ENCODE measurements at regions not wholly inside any gene's neighbourhood (a gene's known extent, or its start where the extent isn't known, plus 50 kb on each side); places are given as distances from the start of the nearest gene placed in this dataset.

GRCh38 chr4:3641501-3641900, 109.3 kb upstream of the LRPAP1 start:
- H3K4me3 ChIP-seq (replicated peaks in 1 of 3; ENCODE audit: insufficient read depth in 1 of 3, low read depth in 1 of 3, low read length in 3 of 3): no peak overlapping the region
- no peaks in the 10 kb centered on the region for H3K79me2 ChIP-seq (ENCODE audit: control insufficient read depth, insufficient read depth, low read length)
- dilution Hi-C loops (cut with MboI; ENCODE audit: extremely low pct_ligation_motif_present, low sequenced_read_pairs): no loop called here
- TF ChIP-seq MYC (IDR thresholded peaks at IDR 0.05; ENCODE audit: low read depth, low read length) (no peak), POLR2A (IDR thresholded peaks at IDR 0.05; ENCODE audit: low read depth, low read length) (no peak), JUN (IDR thresholded peaks at IDR 0.05; ENCODE audit: borderline replicate concordance, insufficient read depth, insufficient read length, low read depth) (no peak), FOS (IDR thresholded peaks at IDR 0.05; ENCODE audit: borderline replicate concordance, insufficient read depth, low read length) (no peak), POLR2AphosphoS5 (IDR thresholded peaks at IDR 0.05; ENCODE audit: insufficient read depth, low read depth, low read length) (no peak), CTCF (IDR thresholded peaks at IDR 0.05; ENCODE audit: extremely low read depth in 1 of 2, insufficient read depth in 1 of 2, low read depth in 1 of 2, low read length in 2 of 2) (no peak), GATA2 (IDR thresholded peaks at IDR 0.05; ENCODE audit: insufficient read depth, insufficient read length, low read depth, low read length) (no peak), MAX (IDR thresholded peaks at IDR 0.05; ENCODE audit: insufficient read depth, insufficient read length) (no peak), EZH2 (IDR thresholded peaks at IDR 0.05; ENCODE audit: borderline replicate concordance, low read depth, low read length, severe bottlenecking) (no peak)
- DNase-seq (ENCODE audit: low read depth, low spot score) (no peak), FAIRE-seq (no peak)
- H2AFZ ChIP-seq (ENCODE audit: low read depth, low read length): no peak overlapping the region
- no peaks in the 10 kb centered on the region for H3K36me3 ChIP-seq (ENCODE audit: control insufficient read depth in 2 of 2, extremely low read depth in 1 of 2, insufficient read depth in 2 of 2, low read length in 2 of 2)
- no peak overlapping the region for H3K27ac ChIP-seq (ENCODE audit: insufficient read depth, low read depth, low read length)
- BruUV-seq (replicated peaks): no TSS peak
- no peaks in the 10 kb centered on the region for H4K20me1 ChIP-seq (replicated peaks; ENCODE audit: control insufficient read depth, extremely low read depth, insufficient read depth, low read length)
- no peak overlapping the region for H3K4me2 ChIP-seq (ENCODE audit: insufficient read depth, low read length)
- H3K9me1 ChIP-seq (replicated peaks; ENCODE audit: control insufficient read depth, extremely low read depth, insufficient read depth, low read length): no peaks in the 10 kb centered on the region
- POLR2A ChIA-PET: no interaction called here
- no peak overlapping the region for H3K9ac ChIP-seq (replicated peaks; ENCODE audit: extremely low read depth, insufficient read depth, low read length)
- CTCF ChIA-PET: no interaction called here
- H3K4me1 ChIP-seq (ENCODE audit: control insufficient read depth, extremely low read depth, insufficient read depth, low read length): no peaks in the 10 kb centered on the region
- intact Hi-C loops (cut with micrococcal nuclease): no loop called here
- H3K27me3 ChIP-seq (ENCODE audit: control insufficient read depth in 2 of 2, insufficient read depth in 2 of 2, low read length in 2 of 2): no peaks in the 10 kb centered on the region
- no peaks in the 10 kb centered on the region for H3K9me3 ChIP-seq (replicated peaks; ENCODE audit: control insufficient read depth, insufficient read depth, low read length)

Data from endothelial cell of umbilical vein (primary cell).